Smooth muscle cell (in vitro differentiated cells): ENCODE measurements at regions not wholly inside any gene's neighbourhood (a gene's known extent, or its start where the extent isn't known, plus 50 kb on each side); places are given as distances from the start of the nearest gene placed in this dataset.

ENCODE experiments used
- DNase-seq: peaks from one replicate; lab custom pipeline; 2025; ENCODE audit not compliant: unreplicated experiment; lab: John Stamatoyannopoulos, UW
- H2AFZ ChIP-seq: fragments of 200-600 bp; sonication (generic); 2 replicates; pipeline ENCODE4 v1.6.0; 2016; ENCODE audit warnings: antibody characterized with exemption, low read depth, mild to moderate bottlenecking
- H3F3A ChIP-seq: fragments of 200-600 bp; sonication (generic); 2 replicates; pipeline ENCODE4 v1.6.0; 2017; ENCODE audit warnings: antibody characterized with exemption, low read depth
- H3K27ac ChIP-seq: fragments of 200-600 bp; sonication (generic); 2 replicates; pipeline ENCODE4 v1.5.1; 2016; ENCODE audit warnings: low read depth, mild to moderate bottlenecking
- H3K27me3 ChIP-seq: fragments of 200-600 bp; sonication (generic); 2 replicates; pipeline ENCODE4 v1.6.1; 2016; ENCODE audit warnings: low read depth, mild to moderate bottlenecking
- H3K36me3 ChIP-seq: fragments of 200-600 bp; sonication (generic); 2 replicates; pipeline ENCODE4 v1.5.1; 2016; ENCODE audit warnings: low read depth
- H3K4me1 ChIP-seq: fragments of 200-600 bp; sonication (generic); 2 replicates; pipeline ENCODE4 v1.5.1; 2016; ENCODE audit warnings: low read depth
- H3K4me2 ChIP-seq: fragments of 200-600 bp; sonication (generic); 2 replicates; pipeline ENCODE4 v1.6.0; 2016; ENCODE audit warnings: mild to moderate bottlenecking
- H3K4me3 ChIP-seq: fragments of 200-600 bp; sonication (generic); 2 replicates; pipeline ENCODE4 v1.5.1; 2016; ENCODE audit warnings: mild to moderate bottlenecking
- H3K79me2 ChIP-seq: fragments of 200-600 bp; sonication (generic); 2 replicates; pipeline ENCODE4 v1.6.0; 2016; ENCODE audit warnings: low read depth, mild to moderate bottlenecking
- H3K9ac ChIP-seq: fragments of 200-600 bp; sonication (generic); 2 replicates; pipeline ENCODE4 v1.6.0; 2016; ENCODE audit warnings: low read depth
- H3K9me3 ChIP-seq: fragments of 200-600 bp; sonication (generic); replicated peaks from 2 replicates; pipeline ENCODE4 v1.5.1; 2016; ENCODE audit warnings: low read depth
- H4K20me1 ChIP-seq: fragments of 200-600 bp; sonication (generic); 2 replicates; pipeline ENCODE4 v1.6.0; 2016; ENCODE audit warnings: low read depth
- WGBS: methylation state at CpG from one replicate; pipeline ENCODE4 v1.1.7; 2016; ENCODE audit warnings: low lambda C conversion rate; 5-methylcytosine and 5-hydroxymethylcytosine counted together
- TF ChIP-seq, protein P1 (sequence below): fragments of 200-600 bp; sonication (generic); IDR thresholded peaks from 2 replicates; pipeline ENCODE4 v1.5.1; 2017; ENCODE audit warnings: borderline replicate concordance, mild to moderate bottlenecking, antibody characterized with exemption; ENCODE audit not compliant: insufficient read depth, poor library complexity, severe bottlenecking

DNA sequence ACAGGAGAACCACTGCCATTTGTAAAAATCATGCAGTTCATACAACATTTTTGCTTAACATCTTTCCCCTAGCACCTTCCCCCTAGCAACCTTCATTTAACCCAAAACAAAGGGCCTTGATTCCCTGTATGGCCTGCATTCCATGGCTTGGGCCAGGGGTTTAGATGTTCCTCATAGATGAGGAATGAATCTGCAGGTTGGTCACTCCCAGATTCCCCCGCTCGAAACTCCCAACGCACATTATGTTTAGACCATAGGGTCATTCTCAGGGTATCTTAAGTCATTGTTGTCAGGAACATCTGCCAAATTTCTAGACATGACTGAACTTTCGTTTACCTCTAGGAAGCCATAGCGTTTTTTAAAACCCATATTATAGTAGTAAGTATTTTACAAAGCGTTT, 282.2 kb upstream of the VLDLR start:
- no peak overlapping the region for H3K4me3 ChIP-seq
- TF ChIP-seq, protein P1, sequence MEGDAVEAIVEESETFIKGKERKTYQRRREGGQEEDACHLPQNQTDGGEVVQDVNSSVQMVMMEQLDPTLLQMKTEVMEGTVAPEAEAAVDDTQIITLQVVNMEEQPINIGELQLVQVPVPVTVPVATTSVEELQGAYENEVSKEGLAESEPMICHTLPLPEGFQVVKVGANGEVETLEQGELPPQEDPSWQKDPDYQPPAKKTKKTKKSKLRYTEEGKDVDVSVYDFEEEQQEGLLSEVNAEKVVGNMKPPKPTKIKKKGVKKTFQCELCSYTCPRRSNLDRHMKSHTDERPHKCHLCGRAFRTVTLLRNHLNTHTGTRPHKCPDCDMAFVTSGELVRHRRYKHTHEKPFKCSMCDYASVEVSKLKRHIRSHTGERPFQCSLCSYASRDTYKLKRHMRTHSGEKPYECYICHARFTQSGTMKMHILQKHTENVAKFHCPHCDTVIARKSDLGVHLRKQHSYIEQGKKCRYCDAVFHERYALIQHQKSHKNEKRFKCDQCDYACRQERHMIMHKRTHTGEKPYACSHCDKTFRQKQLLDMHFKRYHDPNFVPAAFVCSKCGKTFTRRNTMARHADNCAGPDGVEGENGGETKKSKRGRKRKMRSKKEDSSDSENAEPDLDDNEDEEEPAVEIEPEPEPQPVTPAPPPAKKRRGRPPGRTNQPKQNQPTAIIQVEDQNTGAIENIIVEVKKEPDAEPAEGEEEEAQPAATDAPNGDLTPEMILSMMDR: no peak

DNA sequence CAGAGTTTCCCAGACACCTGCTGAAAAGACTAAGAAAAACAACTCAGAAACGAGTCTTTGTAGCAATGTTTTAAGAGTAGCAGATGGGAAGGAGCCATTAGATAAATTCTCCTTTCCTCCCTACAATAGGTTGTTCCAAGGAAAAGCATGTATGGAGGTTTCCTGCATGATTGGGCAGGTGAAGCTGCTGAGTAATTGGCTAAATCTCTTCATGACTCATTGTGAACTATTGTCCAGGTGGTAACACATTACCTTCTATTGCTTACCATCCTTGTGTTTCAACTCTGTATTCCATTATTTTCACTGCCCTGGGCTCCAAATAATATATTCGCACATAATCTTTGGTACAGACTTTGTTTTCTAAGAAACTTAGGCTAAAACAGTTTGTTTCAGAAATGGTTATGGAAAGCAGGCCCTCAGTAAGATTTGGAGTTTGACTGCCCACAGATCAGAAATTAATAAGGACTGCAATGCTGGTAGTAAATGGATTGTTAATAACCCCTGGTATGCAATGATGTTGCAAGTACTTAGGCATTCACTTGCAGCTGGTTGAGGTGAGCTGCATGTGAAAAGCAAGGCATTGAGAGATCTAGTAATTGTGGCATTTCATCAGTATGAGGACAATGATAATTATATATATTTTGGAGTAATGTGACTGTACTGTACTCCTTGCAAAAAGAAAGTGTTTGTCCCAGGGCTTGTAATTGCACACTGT, 281.4 kb upstream of the VLDLR start:
- no peak overlapping the region for H3K9ac ChIP-seq
- H3K79me2 ChIP-seq: no peaks in the 10 kb centered on the region
- no peaks in the 10 kb centered on the region for H3K9me3 ChIP-seq
- no peaks in the 10 kb centered on the region for H3K36me3 ChIP-seq
- no peak for DNase-seq
- no peak overlapping the region for H2AFZ ChIP-seq
- no peaks in the 10 kb centered on the region for H3F3A ChIP-seq
- no peaks in the 10 kb centered on the region for H3K4me1 ChIP-seq
- no peak overlapping the region for H3K27ac ChIP-seq
- no peaks in the 10 kb centered on the region for H4K20me1 ChIP-seq
- H3K4me3 ChIP-seq: no peak overlapping the region
- TF ChIP-seq, protein P1: no peak
- no peak overlapping the region for H3K4me2 ChIP-seq
- no peaks in the 10 kb centered on the region for H3K27me3 ChIP-seq
- 93% methylated on average over 2 of the region's 2 CpGs for WGBS

More for the DNA sequence above, 282.2 kb upstream of the VLDLR start:
- Histone ChIP-seq H3K27ac (no peak overlapping the region), H2AFZ (no peak overlapping the region), H3K36me3 (no peaks in the 10 kb centered on the region), H3K4me1 (no peaks in the 10 kb centered on the region), H3K9me3 (no peaks in the 10 kb centered on the region), H3F3A (no peaks in the 10 kb centered on the region), H3K9ac (no peak overlapping the region), H3K27me3 (no peaks in the 10 kb centered on the region), H3K4me2 (no peak overlapping the region), H3K79me2 (no peaks in the 10 kb centered on the region), H4K20me1 (no peaks in the 10 kb centered on the region)
- 94% methylated on average over 6 of the region's 6 CpGs for WGBS
- DNase-seq: no peak

DNA sequence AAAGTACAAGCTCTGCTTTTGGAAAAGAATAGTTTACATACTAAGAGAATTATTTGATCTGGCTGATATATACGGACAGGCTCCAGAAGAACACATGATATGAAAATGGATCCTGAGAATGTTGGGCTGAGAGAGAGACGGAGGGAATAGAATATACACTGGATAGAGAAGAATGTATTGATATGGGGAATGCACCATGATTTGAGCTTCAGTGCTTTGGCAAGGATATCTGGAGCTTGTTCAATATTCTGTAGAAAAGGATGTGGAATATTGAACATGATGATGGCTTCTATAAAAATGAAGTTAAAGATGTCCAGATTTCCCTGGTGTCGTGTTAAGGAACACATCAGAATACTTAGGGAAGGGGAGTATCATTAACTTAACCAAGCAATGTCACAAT, 280.5 kb upstream of the VLDLR start:
- no peaks in the 10 kb centered on the region for H3K4me1 ChIP-seq
- no peak overlapping the region for H3K4me2 ChIP-seq
- no peak overlapping the region for H3K27ac ChIP-seq
- H3K27me3 ChIP-seq: no peaks in the 10 kb centered on the region
- TF ChIP-seq, protein P1: no peak
- no peaks in the 10 kb centered on the region for H3K36me3 ChIP-seq
- no peak for DNase-seq
- H3K4me3 ChIP-seq: no peak overlapping the region
- no peaks in the 10 kb centered on the region for H3F3A ChIP-seq
- H3K9ac ChIP-seq: no peak overlapping the region
- WGBS: 73% methylated on average over 3 of the region's 3 CpGs
- H4K20me1 ChIP-seq: no peaks in the 10 kb centered on the region
- no peaks in the 10 kb centered on the region for H3K9me3 ChIP-seq
- no peaks in the 10 kb centered on the region for H3K79me2 ChIP-seq
- H2AFZ ChIP-seq: no peak overlapping the region

DNA sequence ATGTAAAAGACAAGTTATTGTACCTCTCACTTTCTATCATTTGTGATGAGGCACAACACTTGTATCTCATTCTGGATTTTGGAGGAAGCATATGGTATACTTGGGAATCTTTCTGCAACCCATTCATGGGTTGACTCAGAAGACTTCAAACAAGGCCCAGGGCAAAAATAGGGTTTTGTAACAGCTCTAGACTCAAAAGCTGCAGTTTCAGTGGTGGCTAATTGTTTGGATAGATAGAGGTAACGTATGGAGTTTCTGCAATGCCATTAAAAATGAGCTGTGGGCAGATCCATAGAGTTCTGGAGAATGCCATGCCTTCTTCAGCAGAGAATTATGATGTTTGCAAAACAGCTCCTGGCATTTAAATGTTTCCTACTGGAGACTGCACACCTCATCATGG, 279.6 kb upstream of the VLDLR start:
- WGBS: 92% methylated on average over 1 of the region's 1 CpG
- no peaks in the 10 kb centered on the region for H3F3A ChIP-seq
- no peak overlapping the region for H3K4me3 ChIP-seq
- no peaks in the 10 kb centered on the region for H3K4me1 ChIP-seq
- H3K4me2 ChIP-seq: no peak overlapping the region
- H3K27me3 ChIP-seq: no peaks in the 10 kb centered on the region
- H3K9ac ChIP-seq: no peak overlapping the region
- no peaks in the 10 kb centered on the region for H3K79me2 ChIP-seq
- H3K36me3 ChIP-seq: no peaks in the 10 kb centered on the region
- no peak for DNase-seq
- TF ChIP-seq, protein P1: no peak
- no peak overlapping the region for H3K27ac ChIP-seq
- H4K20me1 ChIP-seq: no peaks in the 10 kb centered on the region
- H2AFZ ChIP-seq: no peak overlapping the region
- no peaks in the 10 kb centered on the region for H3K9me3 ChIP-seq
